ENCODE measurements at regions not wholly inside any gene's neighbourhood (a gene's known extent, or its start where the extent isn't known, plus 50 kb on each side); places are given as distances from the start of the nearest gene placed in this dataset.

DNA sequence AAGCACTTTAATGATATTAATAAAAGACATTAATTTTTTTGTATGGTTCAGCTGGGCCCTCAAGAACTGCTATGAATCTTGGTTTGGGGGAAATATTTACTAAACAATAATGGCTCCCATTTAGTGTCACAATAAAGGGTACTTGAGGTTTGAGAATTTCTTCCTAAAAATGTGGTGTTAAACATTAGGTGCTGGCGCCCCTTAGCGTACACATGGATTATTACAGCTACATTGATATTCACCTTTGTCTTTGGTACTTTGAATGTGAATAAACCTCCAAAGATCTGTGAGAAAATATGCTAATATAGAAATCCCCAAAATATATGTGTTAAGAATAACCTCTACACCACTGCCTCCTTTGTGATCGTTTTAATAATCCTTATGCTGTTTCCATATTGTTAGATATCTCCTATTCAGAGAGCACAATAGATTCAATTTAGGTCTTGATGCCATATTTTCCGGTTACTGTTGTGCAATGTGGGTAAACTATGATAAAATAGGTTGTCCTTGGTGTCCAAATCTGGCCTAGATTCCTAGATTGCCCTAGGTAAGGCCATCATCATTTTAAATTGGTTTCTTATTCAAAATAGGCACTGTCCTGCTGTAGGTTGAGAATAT is 161.8 kb upstream of the CACNA2D1 start:
- TF ChIP-seq CTCF (IDR thresholded peaks at IDR 0.05), result peak in 3 of 4 experiments; percentile 15 to 37 (median 17)
- TF ChIP-seq POLR2A (IDR thresholded peaks at IDR 0.05), result no peak

All from uterus (tissue), 2 donors.